ENCODE measurements at regions not wholly inside any gene's neighbourhood (a gene's known extent, or its start where the extent isn't known, plus 50 kb on each side); places are given as distances from the start of the nearest gene placed in this dataset.

DNA sequence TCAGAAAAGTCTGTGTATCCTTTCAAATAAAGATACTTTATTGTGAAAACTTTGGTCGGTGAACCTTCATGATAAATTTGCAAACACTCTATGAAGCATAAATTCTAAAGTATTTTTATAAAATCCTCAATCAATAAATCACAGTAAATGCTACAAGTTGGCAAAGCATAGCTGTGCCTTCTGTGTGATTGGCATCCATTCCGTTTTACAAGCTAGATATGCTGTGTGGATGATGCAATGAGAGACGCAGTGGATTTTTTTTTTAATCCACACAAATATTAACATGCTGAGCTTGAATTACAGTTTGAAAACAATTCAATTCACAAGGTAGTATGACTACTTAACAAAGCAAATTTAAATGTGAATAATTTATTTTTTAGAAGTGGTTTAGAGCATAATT, 937.2 kb downstream of the ZPLD1 start:
- H3K27me3 Mint-ChIP-seq (ENCODE audit: low read depth, poor library complexity), result no peaks in the 10 kb centered on the region
- H3K27ac Mint-ChIP-seq, result no peak overlapping the region
- no peaks in the 10 kb centered on the region for H3K4me1 Mint-ChIP-seq
- TF ChIP-seq, protein P1, sequence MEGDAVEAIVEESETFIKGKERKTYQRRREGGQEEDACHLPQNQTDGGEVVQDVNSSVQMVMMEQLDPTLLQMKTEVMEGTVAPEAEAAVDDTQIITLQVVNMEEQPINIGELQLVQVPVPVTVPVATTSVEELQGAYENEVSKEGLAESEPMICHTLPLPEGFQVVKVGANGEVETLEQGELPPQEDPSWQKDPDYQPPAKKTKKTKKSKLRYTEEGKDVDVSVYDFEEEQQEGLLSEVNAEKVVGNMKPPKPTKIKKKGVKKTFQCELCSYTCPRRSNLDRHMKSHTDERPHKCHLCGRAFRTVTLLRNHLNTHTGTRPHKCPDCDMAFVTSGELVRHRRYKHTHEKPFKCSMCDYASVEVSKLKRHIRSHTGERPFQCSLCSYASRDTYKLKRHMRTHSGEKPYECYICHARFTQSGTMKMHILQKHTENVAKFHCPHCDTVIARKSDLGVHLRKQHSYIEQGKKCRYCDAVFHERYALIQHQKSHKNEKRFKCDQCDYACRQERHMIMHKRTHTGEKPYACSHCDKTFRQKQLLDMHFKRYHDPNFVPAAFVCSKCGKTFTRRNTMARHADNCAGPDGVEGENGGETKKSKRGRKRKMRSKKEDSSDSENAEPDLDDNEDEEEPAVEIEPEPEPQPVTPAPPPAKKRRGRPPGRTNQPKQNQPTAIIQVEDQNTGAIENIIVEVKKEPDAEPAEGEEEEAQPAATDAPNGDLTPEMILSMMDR (IDR thresholded peaks at IDR 0.05), result no peak
- H3K9me3 Mint-ChIP-seq, result no peaks in the 10 kb centered on the region
- no peaks in the 10 kb centered on the region for H3K36me3 Mint-ChIP-seq (ENCODE audit: low read depth)
- DNase-seq, result no peak
- H3K4me3 Mint-ChIP-seq, result no peak overlapping the region

DNA sequence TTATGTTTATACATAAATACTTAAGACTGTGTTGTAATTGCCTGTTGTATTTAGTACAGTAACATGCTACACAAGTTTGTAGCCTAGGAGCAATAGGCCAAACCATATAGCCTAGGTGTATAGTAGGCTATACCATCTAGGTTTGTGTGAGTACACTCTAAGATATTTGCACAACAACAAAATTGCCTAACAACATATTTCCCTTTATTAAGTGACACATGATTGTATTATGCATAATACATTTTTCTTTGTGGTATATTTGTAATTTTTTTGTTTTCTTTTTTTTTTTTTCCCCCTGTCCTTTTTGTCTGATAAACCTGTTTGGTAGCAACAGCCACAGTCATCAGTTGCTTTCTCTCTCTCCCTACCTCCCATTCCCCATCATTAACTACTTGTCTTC, 945.6 kb downstream of the ZPLD1 start:
- Mint-ChIP-seq H3K27me3 (ENCODE audit: low read depth, poor library complexity) (peaks cover 3% of the 10 kb centered on the region), H3K9me3 (no peaks in the 10 kb centered on the region), H3K4me1 (no peaks in the 10 kb centered on the region), H3K27ac (no peak overlapping the region), H3K36me3 (ENCODE audit: low read depth) (no peaks in the 10 kb centered on the region), H3K4me3 (no peak overlapping the region)
- TF ChIP-seq, protein P1 (IDR thresholded peaks at IDR 0.05), result no peak
- DNase-seq, result no peak

DNA sequence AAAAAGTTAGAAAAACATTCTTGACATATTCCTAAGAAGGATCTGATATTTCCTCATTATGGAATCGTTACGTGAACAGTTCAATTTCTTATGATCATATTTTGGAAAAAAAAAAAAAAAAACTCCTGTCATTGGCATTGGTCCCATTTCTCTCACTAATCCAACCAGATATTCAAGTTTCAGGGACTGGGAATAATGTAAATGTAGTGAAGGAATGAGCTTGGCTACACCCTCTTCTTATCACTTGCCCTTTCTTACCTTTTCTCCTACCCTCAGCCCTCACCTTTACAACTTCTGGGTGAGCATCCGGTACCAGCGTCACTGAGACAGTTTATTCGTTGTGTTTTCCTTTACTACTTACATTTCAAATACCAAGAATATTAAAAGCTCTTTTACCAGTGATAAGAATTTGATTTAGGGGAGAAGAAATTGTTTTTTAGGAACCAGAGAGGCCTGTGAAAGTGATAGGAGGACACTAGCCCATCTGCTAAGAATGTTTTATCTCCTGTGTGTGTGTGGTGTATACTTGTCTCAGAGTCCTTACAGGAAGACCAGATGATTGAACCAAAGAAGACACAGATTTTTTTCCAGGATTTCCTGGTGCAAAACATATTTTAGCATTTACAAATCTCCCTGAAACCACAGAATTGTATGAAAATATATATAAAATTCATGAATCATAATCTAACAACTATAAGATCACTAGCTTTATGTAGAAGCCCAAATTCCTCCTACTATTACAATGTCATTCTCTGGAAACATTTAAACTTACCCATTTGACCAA, 946.7 kb downstream of the ZPLD1 start:
- no peak for DNase-seq
- TF ChIP-seq, protein P1 (IDR thresholded peaks at IDR 0.05), result no peak
- Mint-ChIP-seq H3K4me3 (no peak overlapping the region), H3K9me3 (no peaks in the 10 kb centered on the region), H3K27me3 (ENCODE audit: low read depth, poor library complexity) (peaks cover 3% of the 10 kb centered on the region), H3K4me1 (no peaks in the 10 kb centered on the region), H3K27ac (no peak overlapping the region), H3K36me3 (ENCODE audit: low read depth) (no peaks in the 10 kb centered on the region)

DNA sequence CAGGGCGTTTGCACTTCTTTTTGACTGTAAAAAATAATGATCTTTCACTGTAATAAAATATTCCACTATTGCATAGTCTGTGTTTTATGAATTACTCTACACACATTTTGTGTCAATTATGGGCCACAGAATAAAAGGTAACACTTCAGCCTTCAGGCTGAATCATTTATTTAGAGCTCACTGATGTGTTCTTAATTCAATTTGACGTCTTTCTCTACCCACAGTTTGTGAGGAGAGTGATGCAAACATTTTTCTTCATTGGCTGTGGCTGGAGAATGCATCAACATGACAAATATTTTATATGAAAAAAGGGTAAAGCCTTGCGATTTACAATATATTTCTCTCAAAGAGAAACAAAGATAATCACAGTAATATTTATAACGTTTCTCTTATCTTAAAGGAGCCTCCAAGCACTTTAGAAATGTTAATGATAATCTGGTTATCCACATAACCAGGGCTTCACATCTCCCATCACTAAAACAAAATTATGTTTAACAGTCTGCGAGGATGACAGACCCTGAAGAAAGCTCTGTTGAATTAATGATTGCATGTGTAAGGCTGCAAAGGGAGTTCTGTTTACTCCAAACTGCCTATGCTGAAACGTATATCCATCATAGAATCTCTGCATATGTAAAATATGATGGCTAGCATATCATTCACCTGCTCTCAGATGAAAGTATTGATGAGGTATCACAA, 951.3 kb downstream of the ZPLD1 start:
- TF ChIP-seq, protein P1 (IDR thresholded peaks at IDR 0.05), result no peak
- Mint-ChIP-seq H3K4me1 (no peaks in the 10 kb centered on the region), H3K27ac (no peak overlapping the region), H3K36me3 (ENCODE audit: low read depth) (no peaks in the 10 kb centered on the region), H3K27me3 (ENCODE audit: low read depth, poor library complexity) (peaks cover 3% of the 10 kb centered on the region), H3K4me3 (no peak overlapping the region), H3K9me3 (no peaks in the 10 kb centered on the region)
- DNase-seq, result no peak

DNA sequence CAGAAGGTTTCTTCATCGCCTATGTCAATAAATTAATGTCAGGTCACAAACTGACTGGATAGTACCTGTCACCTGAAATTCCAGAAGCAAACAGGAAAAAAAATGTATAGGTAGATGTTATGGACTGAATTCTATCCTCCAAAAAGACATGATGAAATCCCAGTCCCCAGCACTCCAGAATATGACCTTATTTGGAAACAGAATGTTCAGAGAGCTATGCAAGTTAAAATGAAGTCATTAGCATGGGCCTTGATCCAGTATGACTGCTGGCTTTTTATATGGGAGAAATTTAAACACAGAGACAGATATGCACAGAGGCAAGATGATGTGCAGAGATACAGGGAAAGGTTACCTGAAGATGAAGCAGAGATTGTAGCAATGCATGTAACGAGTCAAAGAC, 953.4 kb downstream of the ZPLD1 start:
- no peaks in the 10 kb centered on the region for H3K9me3 Mint-ChIP-seq
- H3K27ac Mint-ChIP-seq, result no peak overlapping the region
- no peaks in the 10 kb centered on the region for H3K36me3 Mint-ChIP-seq (ENCODE audit: low read depth)
- peaks cover 3% of the 10 kb centered on the region for H3K27me3 Mint-ChIP-seq (ENCODE audit: low read depth, poor library complexity)
- H3K4me1 Mint-ChIP-seq, result no peaks in the 10 kb centered on the region
- DNase-seq, result no peak
- TF ChIP-seq, protein P1 (IDR thresholded peaks at IDR 0.05), result no peak
- H3K4me3 Mint-ChIP-seq, result no peak overlapping the region
